Right hindlimb (tissue), 1 donor: ENCODE measurements at regions not wholly inside any gene's neighbourhood (a gene's known extent, or its start where the extent isn't known, plus 50 kb on each side); places are given as distances from the start of the nearest gene placed in this dataset.
"Not testable (repeated sequence)": the region's sequence is repeated elsewhere in the genome, so short reads cannot be mapped to it uniquely, and the experiment has no call there.

Experiments
- DNase-seq: peaks from one replicate; pipeline ENCODE4 v3.0.0-alpha.2; 2018

GRCh38 chr11:97979741-97980140, 1041.0 kb upstream of the CNTN5 start:
- DNase-seq: no peak

GRCh38 chr11:97982512-97982911, 1038.2 kb upstream of the CNTN5 start:
- DNase-seq: no peak

- DNase-seq: no peak
Measured at GRCh38 chr11:97989121-97989520, 1031.6 kb upstream of the CNTN5 start.

GRCh38 chr11:97990162-97990920, 1030.4 kb upstream of the CNTN5 start:
- no peak for DNase-seq

GRCh38 chr11:97993562-97993961, 1027.2 kb upstream of the CNTN5 start:
- no peak for DNase-seq

- DNase-seq: no peak
Measured at GRCh38 chr11:97995874-97996273, 1024.9 kb upstream of the CNTN5 start.

- DNase-seq: no peak
Measured at GRCh38 chr11:97996762-97997161, 1024.0 kb upstream of the CNTN5 start.

- no peak for DNase-seq
Measured at GRCh38 chr11:98003606-98004371, 1017.0 kb upstream of the CNTN5 start.

- DNase-seq: no peak
Measured at GRCh38 chr11:98007072-98007471, 1013.7 kb upstream of the CNTN5 start.

- DNase-seq: no peak
Measured at GRCh38 chr11:98027652-98028051, 993.1 kb upstream of the CNTN5 start.

- DNase-seq: no peak
Measured at GRCh38 chr11:98029832-98030231, 990.9 kb upstream of the CNTN5 start.

- no peak for DNase-seq
Measured at GRCh38 chr11:98036810-98037209, 983.9 kb upstream of the CNTN5 start.

- no peak for DNase-seq
Measured at GRCh38 chr11:98040061-98040808, 980.5 kb upstream of the CNTN5 start.

- no peak for DNase-seq
Measured at GRCh38 chr11:98047647-98048046, 973.1 kb upstream of the CNTN5 start.

GRCh38 chr11:98053851-98054250, 966.9 kb upstream of the CNTN5 start:
- no peak for DNase-seq

- DNase-seq: no peak
Measured at GRCh38 chr11:98056945-98057344, 963.8 kb upstream of the CNTN5 start.

- no peak for DNase-seq
Measured at GRCh38 chr11:98059488-98059887, 961.3 kb upstream of the CNTN5 start.

GRCh38 chr11:98060759-98061158, 960.0 kb upstream of the CNTN5 start:
- DNase-seq: no peak

GRCh38 chr11:98061858-98062257, 958.9 kb upstream of the CNTN5 start:
- no peak for DNase-seq

- DNase-seq: no peak
Measured at GRCh38 chr11:98062714-98063113, 958.0 kb upstream of the CNTN5 start.

- DNase-seq: no peak
Measured at GRCh38 chr11:98068251-98068650, 952.5 kb upstream of the CNTN5 start.

GRCh38 chr11:98069147-98069546, 951.6 kb upstream of the CNTN5 start:
- DNase-seq: not testable (repeated sequence)

GRCh38 chr11:98069861-98070260, 950.9 kb upstream of the CNTN5 start:
- no peak for DNase-seq
